Aorta (tissue), 5 donors: ENCODE measurements at regions not wholly inside any gene's neighbourhood (a gene's known extent, or its start where the extent isn't known, plus 50 kb on each side); places are given as distances from the start of the nearest gene placed in this dataset.
A peak's percentile ranks its signal among the peaks of the same experiment; 100 is the strongest.
"Not testable (repeated sequence)": the region's sequence is repeated elsewhere in the genome, so short reads cannot be mapped to it uniquely, and the experiment has no call there.

Source experiments
- ATAC-seq: fragments of 200-7000 bp; cut with Tn5 transposase; one replicate; pipeline ENCODE4 v1.9.1; 2022; ENCODE audit warnings: moderate library complexity; ENCODE audit not compliant: low FRiP score
- DNase-seq, 2 donors: peaks; one replicate each; pipeline ENCODE4 v3.0.0-alpha.2; 2020
- H3K27ac ChIP-seq, 2 donors: one replicate each; pipeline ENCODE4 v1.5.1; 2013; ENCODE audit warnings: low read length in 2 of 2, mild to moderate bottlenecking in 2 of 2, moderate library complexity in 2 of 2, control low read depth in 1 of 2, inconsistent platforms in 1 of 2, low read depth in 1 of 2
- H3K27me3 ChIP-seq, 2 donors: one replicate each; pipeline ENCODE4 v1.6.1; 2013; ENCODE audit warnings: control low read depth in 1 of 2, low read length in 1 of 2, mild to moderate bottlenecking in 1 of 2, moderate library complexity in 1 of 2; ENCODE audit not compliant: insufficient read depth in 2 of 2, control insufficient read depth in 1 of 2
- H3K36me3 ChIP-seq, 2 donors: one replicate each; pipeline ENCODE4 v1.6.1; 2013; ENCODE audit warnings: control low read depth in 1 of 2, low read length in 1 of 2, mild to moderate bottlenecking in 1 of 2; ENCODE audit not compliant: insufficient read depth in 2 of 2, control insufficient read depth in 1 of 2
- H3K4me1 ChIP-seq, 2 donors: one replicate each; pipeline ENCODE4 v1.6.1; 2013; ENCODE audit warnings: low read length in 2 of 2, control low read depth in 1 of 2, mild to moderate bottlenecking in 1 of 2, moderate library complexity in 1 of 2; ENCODE audit not compliant: insufficient read depth in 2 of 2, control insufficient read depth in 1 of 2
- H3K4me3 ChIP-seq, 2 donors: one replicate each; pipeline ENCODE4 v1.5.1; 2013; ENCODE audit warnings: low read length in 2 of 2, control low read depth in 1 of 2, mild to moderate bottlenecking in 1 of 2
- H3K9me3 ChIP-seq: one replicate; pipeline ENCODE4 v1.6.1; 2013; ENCODE audit warnings: mild to moderate bottlenecking, low read length; ENCODE audit not compliant: control insufficient read depth
- WGBS, 2 donors: extraction: QIAGEN DNeasy Blood & Tissue Kit; methylation state at CpG; one replicate each; pipeline ENCODE4 v1.1.7; 2013; 5-methylcytosine and 5-hydroxymethylcytosine counted together
- intact Hi-C, 2 donors: fragments of 100-400 bp; cut with DNase I; formaldehyde crosslinking; loops; one replicate each; pipeline versions ENCODE4 v1.14.2 to v1.15.0; 2022
- donor health status: healthy with polysubstance abuse.
- donor health status: Bipolar disorder and iron deficiency.
- donor health status: DM: no; HTN: no; CAD: no.
- donor health status: DM: no; HTN: no; CAD: no.
- donor health status: DM: yes; HTN: yes; CAD: no.

DNA sequence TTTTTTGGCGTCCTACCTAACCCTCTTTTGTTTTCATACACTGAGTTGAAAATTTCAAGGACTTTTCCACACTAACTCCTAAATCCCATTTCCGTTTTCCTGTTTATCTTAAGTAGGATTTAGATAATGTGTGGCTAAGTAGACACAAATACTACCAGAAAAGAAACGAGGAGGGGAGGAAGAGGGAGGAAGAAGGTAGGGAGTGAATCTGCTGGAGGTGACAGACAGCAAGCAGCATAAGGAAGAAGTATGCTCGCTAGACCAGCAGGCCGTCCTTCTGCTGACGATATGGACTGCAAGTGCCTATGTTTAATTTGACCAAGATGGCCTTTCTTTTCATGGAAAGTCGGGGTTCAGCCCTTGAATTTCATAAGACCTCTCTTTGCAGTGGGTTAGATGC lies 256.9 kb upstream of the RAB4A start:
- Histone ChIP-seq H3K27ac (no peak overlapping the region), H3K4me3 (no peak overlapping the region), H3K36me3 (no peaks in the 10 kb centered on the region), H3K9me3 (no peaks in the 10 kb centered on the region), H3K27me3 (no peaks in the 10 kb centered on the region), H3K4me1 (no peaks in the 10 kb centered on the region)
- 72 to 83% methylated on average over 7 of the region's 7 CpGs for WGBS, 2 donors
- no peak for DNase-seq
- no peak for ATAC-seq
- intact Hi-C loops = no loop called here

DNA sequence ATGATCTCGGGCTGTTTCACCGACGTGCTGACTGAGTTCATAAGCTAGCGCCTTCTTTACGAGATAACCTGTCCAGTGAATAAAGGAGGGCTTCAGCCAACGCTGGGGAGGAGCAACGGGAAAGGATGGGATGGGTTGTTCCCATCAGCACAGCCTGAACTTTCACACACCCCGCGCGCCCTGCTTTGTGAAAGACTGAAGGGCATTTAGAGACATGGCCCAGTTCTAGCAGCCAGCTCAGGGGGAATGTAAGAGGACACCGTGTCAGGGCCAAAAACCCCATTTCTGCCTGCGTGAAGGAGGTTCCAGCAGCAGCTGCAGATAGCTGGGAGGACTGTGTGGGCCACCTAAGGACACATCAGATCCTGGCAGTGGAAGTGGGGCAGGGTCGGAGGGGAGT lies 255.1 kb upstream of the RAB4A start:
- Histone ChIP-seq H3K4me3 (no peak overlapping the region), H3K36me3 (no peaks in the 10 kb centered on the region), H3K27me3 (no peaks in the 10 kb centered on the region), H3K27ac (no peak overlapping the region), H3K4me1 (no peaks in the 10 kb centered on the region), H3K9me3 (no peaks in the 10 kb centered on the region)
- ATAC-seq (no peak), DNase-seq (no peak)
- 83% methylated on average over 13 of the region's 13 CpGs for WGBS, 2 donors
- intact Hi-C loops = no loop called here

DNA sequence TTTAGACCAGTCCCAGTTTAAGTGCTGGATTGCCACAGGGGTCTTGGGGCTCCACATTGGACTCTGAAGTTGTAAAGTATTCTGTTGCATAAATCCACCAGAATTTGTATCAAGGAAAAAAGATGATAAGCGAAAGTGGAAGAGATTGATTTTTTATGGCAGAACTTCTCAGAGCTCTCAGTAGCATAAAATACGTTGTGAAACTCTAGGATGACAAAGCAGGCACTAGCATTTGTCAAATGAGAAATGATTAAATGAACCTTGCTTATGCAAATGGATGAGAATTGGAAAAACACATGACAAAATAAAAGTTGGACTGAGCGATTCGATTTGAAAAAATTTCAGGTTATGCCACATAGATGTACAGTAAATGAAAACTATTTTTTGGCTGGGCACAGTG lies 253.8 kb upstream of the RAB4A start:
- Histone ChIP-seq H3K4me3 (no peak overlapping the region), H3K36me3 (no peaks in the 10 kb centered on the region), H3K27me3 (no peaks in the 10 kb centered on the region), H3K4me1 (no peaks in the 10 kb centered on the region), H3K27ac (no peak overlapping the region), H3K9me3 (no peaks in the 10 kb centered on the region)
- DNase-seq = no peak
- 94% methylated on average over 4 of the region's 4 CpGs for WGBS, 2 donors
- no peak for ATAC-seq
- intact Hi-C loops = no loop called here

GRCh38 chr1:229018674-229019295 lies 252.1 kb upstream of the RAB4A start:
- no peak overlapping the region for H3K4me3 ChIP-seq
- H3K27ac ChIP-seq = no peak overlapping the region
- H3K4me1 ChIP-seq = no peaks in the 10 kb centered on the region
- H3K9me3 ChIP-seq = no peaks in the 10 kb centered on the region
- ATAC-seq = no peak
- no peaks in the 10 kb centered on the region for H3K36me3 ChIP-seq
- WGBS, 2 donors = 97 to 98% methylated on average over 2 of the region's 2 CpGs
- H3K27me3 ChIP-seq = no peaks in the 10 kb centered on the region
- intact Hi-C loops = no loop called here
- DNase-seq = no peak

DNA sequence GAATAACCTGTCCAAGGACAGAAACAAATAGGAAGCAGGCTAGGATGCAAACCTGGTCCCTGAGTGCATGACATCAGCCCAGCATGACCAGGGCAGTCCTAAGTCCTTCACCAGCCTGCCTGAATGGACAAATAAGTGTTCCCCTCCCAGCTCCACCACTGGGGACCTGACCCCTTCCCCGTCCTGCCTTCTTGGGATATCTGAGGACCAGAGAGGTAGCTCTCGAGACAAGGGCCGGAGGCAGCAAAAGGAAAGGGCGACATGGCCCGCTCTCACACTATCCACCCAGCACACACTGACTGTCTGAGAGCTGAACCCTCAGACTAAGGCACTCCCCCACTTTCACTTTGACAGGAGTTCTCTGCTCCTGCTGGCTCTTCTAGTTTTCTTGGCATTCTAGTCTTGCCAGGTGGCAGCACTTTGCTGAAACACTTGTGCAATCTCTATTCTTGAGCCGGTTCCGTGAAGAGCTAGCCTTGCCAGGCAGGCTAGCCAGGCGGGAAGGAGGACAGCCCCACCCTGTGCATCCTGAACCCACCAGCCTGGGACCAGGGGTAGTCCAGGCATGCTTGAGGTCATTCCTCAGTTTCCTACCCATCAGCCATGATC lies 251.1 kb upstream of the RAB4A start:
- 76 to 79% methylated on average over 8 of the region's 8 CpGs for WGBS, 2 donors
- H3K27me3 ChIP-seq = no peaks in the 10 kb centered on the region
- no peak for ATAC-seq
- DNase-seq = no peak
- no peak overlapping the region for H3K4me3 ChIP-seq
- H3K27ac ChIP-seq = no peak overlapping the region
- intact Hi-C loops = no loop called here
- no peaks in the 10 kb centered on the region for H3K9me3 ChIP-seq
- H3K36me3 ChIP-seq = no peaks in the 10 kb centered on the region
- H3K4me1 ChIP-seq = no peaks in the 10 kb centered on the region

GRCh38 chr1:229021034-229021433 lies 249.9 kb upstream of the RAB4A start:
- H3K4me3 ChIP-seq, H3K36me3 ChIP-seq, H3K27me3 ChIP-seq, H3K4me1 ChIP-seq, intact Hi-C loops, H3K27ac ChIP-seq, DNase-seq, H3K9me3 ChIP-seq, ATAC-seq: not testable (repeated sequence)
- 95 to 96% methylated on average over 1 of the region's 1 CpG for WGBS, 2 donors

DNA sequence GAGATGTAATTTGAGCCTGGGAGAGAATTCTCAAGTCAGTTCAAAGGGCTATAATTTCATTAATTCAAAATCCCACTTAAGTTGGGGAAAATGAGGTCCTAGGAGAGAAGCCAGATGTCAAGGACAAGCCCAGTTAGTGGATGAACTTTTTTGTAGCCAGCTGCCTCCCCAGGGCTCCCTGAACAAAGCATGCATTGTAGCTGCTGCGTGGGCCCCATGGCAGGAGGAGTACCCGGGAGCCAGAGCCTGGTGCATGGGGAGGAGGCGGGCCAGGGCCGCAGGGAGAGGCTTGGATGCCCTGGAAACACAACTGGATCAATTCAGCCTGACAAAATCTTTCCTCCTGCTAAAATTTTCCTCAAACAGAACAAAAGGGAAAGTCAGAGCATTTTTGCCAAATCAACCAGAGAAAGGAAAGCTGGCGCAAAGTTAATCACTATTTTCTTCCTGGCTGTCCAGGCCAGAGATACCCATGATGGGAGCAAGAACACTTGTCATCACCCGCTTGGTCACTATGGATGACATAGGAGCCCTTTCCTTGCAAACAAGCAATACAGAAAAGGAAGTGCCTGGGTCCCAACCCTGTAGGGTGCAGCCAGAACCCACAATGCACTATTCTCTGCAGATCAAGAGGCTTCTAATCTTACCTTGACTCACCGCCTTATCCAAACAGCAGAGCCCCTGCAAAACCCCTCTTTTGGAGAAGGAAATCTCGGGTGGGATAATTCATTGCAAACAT lies 248.1 kb upstream of the RAB4A start:
- Histone ChIP-seq H3K27ac (no peak overlapping the region), H3K4me3 (no peak overlapping the region), H3K36me3 (no peaks in the 10 kb centered on the region), H3K9me3 (no peaks in the 10 kb centered on the region), H3K4me1 (no peaks in the 10 kb centered on the region), H3K27me3 (no peaks in the 10 kb centered on the region)
- DNase-seq (no peak), ATAC-seq (no peak)
- WGBS, 2 donors = 90 to 91% methylated on average over 8 of the region's 8 CpGs
- intact Hi-C loops = no loop called here

DNA sequence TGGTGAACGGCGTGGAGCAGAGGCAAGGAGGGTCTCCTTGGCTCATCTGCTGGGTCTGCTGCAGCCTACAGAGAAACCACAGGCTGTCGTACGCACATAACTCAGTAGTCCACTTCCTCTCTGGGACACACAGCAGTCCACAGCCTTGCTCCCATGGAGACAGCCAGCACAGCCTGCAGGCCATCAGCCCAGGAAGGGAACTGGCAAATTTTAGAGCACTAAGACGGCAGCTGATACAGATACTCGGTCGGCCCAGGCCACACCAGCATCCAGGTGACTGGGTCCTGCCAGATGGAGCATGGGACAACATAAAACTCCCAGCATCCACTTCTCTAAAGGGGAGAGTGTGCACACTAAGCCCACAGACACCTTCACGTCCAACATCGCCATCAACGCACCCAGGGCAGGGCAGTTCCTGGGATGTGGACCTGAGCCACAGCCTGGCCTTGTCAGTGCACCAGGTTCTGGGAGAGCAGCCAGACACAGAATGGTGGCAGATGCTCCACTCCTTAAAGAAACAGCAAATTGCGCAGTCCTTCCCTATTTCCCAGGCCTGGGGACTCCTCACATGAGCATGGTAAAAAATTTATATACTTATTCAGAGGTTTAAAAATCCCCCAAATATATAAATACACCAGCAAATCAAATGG lies 247.1 kb upstream of the RAB4A start:
- H3K9me3 ChIP-seq = no peaks in the 10 kb centered on the region
- no peak overlapping the region for H3K4me3 ChIP-seq
- DNase-seq (peak in 1 of 2 donors; percentile 81), ATAC-seq (peak; percentile 17)
- no peak overlapping the region for H3K27ac ChIP-seq
- no peaks in the 10 kb centered on the region for H3K4me1 ChIP-seq
- 81 to 83% methylated on average over 11 of the region's 11 CpGs for WGBS, 2 donors
- H3K27me3 ChIP-seq = no peaks in the 10 kb centered on the region
- H3K36me3 ChIP-seq = no peaks in the 10 kb centered on the region
- intact Hi-C loops = no loop called here
